Lung (tissue), 11 donors: ENCODE measurements at regions not wholly inside any gene's neighbourhood (a gene's known extent, or its start where the extent isn't known, plus 50 kb on each side); places are given as distances from the start of the nearest gene placed in this dataset.

Experiments
- ATAC-seq: fragments of 200-7000 bp; cut with Tn5 transposase; one replicate; pipeline ENCODE4 v1.9.1; 2020; ENCODE audit warnings: moderate number of reproducible peaks; ENCODE audit not compliant: insufficient read depth, low FRiP score
- DNase-seq, 3 donors: peaks; one replicate each; pipeline ENCODE4 v3.0.0-alpha.2; 2013 to 2017
- H3K27ac ChIP-seq, 2 donors: one replicate each; pipeline ENCODE4 v1.5.1; 2013; ENCODE audit warnings: mild to moderate bottlenecking in 2 of 2, moderate library complexity in 2 of 2, control low read depth in 1 of 2, inconsistent platforms in 1 of 2, low read depth in 1 of 2, low read length in 1 of 2
- H3K27me3 ChIP-seq, 3 donors: one replicate each; pipeline ENCODE4 v1.5.1; 2013; ENCODE audit warnings: low read length in 2 of 3; ENCODE audit not compliant: control insufficient read depth in 3 of 3, insufficient read depth in 3 of 3
- H3K36me3 ChIP-seq, 4 donors: one replicate each; pipeline ENCODE4 v1.5.1; 2013; ENCODE audit warnings: low read length in 4 of 4, mild to moderate bottlenecking in 1 of 4, moderate library complexity in 1 of 4; ENCODE audit not compliant: control insufficient read depth in 4 of 4, insufficient read depth in 4 of 4
- H3K4me1 ChIP-seq, 5 donors: one replicate each; pipeline ENCODE4 v1.5.1; 2013; ENCODE audit warnings: low read length in 5 of 5, mild to moderate bottlenecking in 2 of 5, moderate library complexity in 1 of 5; ENCODE audit not compliant: control insufficient read depth in 5 of 5, insufficient read depth in 5 of 5
- H3K4me3 ChIP-seq: one replicate; pipeline ENCODE4 v1.5.1; 2013; ENCODE audit warnings: mild to moderate bottlenecking, control low read depth, moderate library complexity
- H3K9ac ChIP-seq, 2 donors: one replicate each; pipeline ENCODE4 v1.5.1; 2013; ENCODE audit warnings: low read length in 2 of 2, control low read depth in 1 of 2; ENCODE audit not compliant: insufficient read depth in 1 of 2
- H3K9me3 ChIP-seq, 4 donors: one replicate each; pipeline ENCODE4 v1.5.1; 2013; ENCODE audit warnings: low read length in 3 of 4, mild to moderate bottlenecking in 1 of 4, moderate library complexity in 1 of 4; ENCODE audit not compliant: control insufficient read depth in 4 of 4, insufficient read depth in 3 of 4
- WGBS, 2 donors: extraction: QIAGEN DNeasy Blood & Tissue Kit; methylation state at CpG; one replicate each; pipeline ENCODE4 v1.1.7; 2013; 5-methylcytosine and 5-hydroxymethylcytosine counted together
- TF ChIP-seq, protein P1 (sequence below): IDR thresholded peaks from 2 replicates; pipeline ENCODE4 v1.5.1; 2012; ENCODE audit warnings: mild to moderate bottlenecking; ENCODE audit errors: control extremely low read depth, extremely low read depth
- donor health status: control.
- donor health status: control.
- donor health status: Bipolar disorder and iron deficiency.
- donor health status: healthy.
- donor health status: DM: yes; HTN: yes; CAD: no.

DNA sequence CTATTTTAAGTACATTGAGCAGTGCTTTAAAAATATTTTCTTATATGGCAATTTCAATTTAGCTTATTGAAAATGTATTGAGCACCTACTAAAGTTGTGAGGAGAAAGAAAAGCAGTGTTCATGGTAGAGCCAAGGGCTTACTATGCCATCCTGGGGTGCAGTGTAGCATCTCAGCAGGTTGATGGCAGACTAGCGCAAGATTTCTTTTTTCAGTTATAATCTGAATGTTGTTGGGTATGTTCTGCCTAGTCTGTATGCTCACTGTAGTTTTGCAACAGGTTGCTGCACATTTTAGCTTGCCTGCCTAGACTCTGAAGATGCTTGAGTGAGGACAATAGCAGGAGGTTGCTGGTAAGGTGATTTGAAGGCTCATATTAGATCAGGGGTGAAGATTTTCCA is 103.1 kb upstream of the UNC13C start:
- Histone ChIP-seq H3K9me3 (no peaks in the 10 kb centered on the region), H3K4me1 (no peaks in the 10 kb centered on the region), H3K27ac (no peak overlapping the region), H3K36me3 (no peaks in the 10 kb centered on the region), H3K9ac (no peak overlapping the region), H3K4me3 (no peak overlapping the region), H3K27me3 (no peaks in the 10 kb centered on the region)
- TF ChIP-seq, protein P1, sequence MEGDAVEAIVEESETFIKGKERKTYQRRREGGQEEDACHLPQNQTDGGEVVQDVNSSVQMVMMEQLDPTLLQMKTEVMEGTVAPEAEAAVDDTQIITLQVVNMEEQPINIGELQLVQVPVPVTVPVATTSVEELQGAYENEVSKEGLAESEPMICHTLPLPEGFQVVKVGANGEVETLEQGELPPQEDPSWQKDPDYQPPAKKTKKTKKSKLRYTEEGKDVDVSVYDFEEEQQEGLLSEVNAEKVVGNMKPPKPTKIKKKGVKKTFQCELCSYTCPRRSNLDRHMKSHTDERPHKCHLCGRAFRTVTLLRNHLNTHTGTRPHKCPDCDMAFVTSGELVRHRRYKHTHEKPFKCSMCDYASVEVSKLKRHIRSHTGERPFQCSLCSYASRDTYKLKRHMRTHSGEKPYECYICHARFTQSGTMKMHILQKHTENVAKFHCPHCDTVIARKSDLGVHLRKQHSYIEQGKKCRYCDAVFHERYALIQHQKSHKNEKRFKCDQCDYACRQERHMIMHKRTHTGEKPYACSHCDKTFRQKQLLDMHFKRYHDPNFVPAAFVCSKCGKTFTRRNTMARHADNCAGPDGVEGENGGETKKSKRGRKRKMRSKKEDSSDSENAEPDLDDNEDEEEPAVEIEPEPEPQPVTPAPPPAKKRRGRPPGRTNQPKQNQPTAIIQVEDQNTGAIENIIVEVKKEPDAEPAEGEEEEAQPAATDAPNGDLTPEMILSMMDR: no peak
- DNase-seq: peak in 2 of 3 donors; percentile 11 to 31
- no peak for ATAC-seq
- 86 to 95% methylated on average over 1 of the region's 1 CpG for WGBS, 2 donors

DNA sequence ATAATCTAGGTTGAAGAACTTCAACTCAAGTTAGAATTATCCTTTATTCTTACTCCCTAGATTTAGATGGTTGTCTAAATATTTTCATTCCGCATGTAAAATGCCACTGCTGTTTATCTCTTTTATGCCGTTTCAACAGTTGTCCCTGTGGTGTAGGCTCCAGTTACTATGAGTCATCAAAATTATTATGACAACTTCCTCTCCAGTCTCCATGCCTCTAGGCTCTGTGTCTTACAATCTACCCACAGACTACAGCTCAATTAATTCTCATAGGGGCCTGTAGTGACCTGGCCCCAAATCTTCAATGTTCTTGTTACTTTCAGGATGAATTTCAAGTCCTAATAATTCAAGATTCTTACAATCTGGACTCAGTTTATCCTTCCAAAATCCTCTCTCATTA is 105.8 kb upstream of the UNC13C start:
- ATAC-seq (no peak), DNase-seq (no peak)
- no peak overlapping the region for H3K4me3 ChIP-seq
- TF ChIP-seq, protein P1: no peak
- no peaks in the 10 kb centered on the region for H3K9me3 ChIP-seq
- H3K27ac ChIP-seq: no peak overlapping the region
- H3K9ac ChIP-seq: no peak overlapping the region
- 58 to 59% methylated on average over 2 of the region's 2 CpGs for whole genome bisulfite sequencing, 2 donors
- no peaks in the 10 kb centered on the region for H3K36me3 ChIP-seq
- H3K4me1 ChIP-seq: no peaks in the 10 kb centered on the region
- no peaks in the 10 kb centered on the region for H3K27me3 ChIP-seq

DNA sequence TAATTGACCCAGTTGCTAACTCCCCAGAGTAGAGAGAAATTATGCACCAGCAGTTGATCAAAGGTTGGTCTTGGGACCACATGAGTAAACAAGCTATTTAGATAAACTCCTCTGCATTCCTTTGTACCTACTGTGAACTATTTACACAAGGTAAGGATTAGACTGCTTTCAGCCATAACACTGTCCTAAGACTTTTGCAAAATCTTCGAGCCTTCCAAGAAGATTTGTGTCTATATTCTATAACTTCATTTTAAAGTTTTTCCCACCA is 108.5 kb upstream of the UNC13C start:
- DNase-seq (no peak), ATAC-seq (no peak)
- Histone ChIP-seq H3K27ac (no peak overlapping the region), H3K27me3 (no peaks in the 10 kb centered on the region), H3K9ac (no peak overlapping the region), H3K9me3 (no peaks in the 10 kb centered on the region), H3K4me1 (no peaks in the 10 kb centered on the region), H3K36me3 (no peaks in the 10 kb centered on the region), H3K4me3 (no peak overlapping the region)
- WGBS, 2 donors: 48 to 64% methylated on average over 1 of the region's 1 CpG
- TF ChIP-seq, protein P1: no peak

DNA sequence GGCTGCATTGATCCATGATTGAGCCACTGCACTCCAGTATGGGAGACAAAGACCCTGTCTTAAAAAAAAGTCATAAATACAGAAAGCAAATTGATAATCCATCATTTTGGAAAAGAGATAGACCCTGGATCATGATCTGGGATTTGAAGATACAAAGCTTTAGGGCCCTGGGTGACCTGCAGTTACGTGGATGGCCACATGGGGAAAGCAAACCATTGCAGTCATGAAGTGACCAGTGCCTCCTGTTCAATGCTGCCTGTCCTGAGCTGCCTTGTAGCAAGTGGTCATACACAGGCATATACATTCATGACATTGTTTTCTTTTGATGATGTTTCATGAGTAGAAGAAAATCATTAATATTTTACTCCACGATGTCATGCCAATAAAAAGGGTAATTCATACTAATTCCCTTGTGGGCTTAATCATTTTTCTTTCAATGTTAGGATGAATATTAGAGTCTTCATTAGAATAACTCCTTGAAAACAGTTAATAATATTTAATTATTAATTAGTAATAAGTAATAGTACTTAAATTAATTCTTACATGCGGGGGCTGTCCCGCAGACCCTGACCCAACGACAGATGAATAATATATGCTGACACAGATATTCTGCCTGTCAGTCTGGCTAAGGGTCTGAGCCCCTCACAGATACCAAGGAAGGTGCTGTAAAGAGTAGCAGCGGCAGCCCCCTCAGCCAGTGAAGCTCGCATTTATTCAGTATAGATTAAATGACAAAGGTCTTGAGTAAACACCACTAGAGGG is 109.0 kb upstream of the UNC13C start:
- Histone ChIP-seq H3K27me3 (no peaks in the 10 kb centered on the region), H3K4me1 (no peaks in the 10 kb centered on the region), H3K27ac (no peak overlapping the region), H3K4me3 (no peak overlapping the region), H3K9me3 (no peaks in the 10 kb centered on the region), H3K36me3 (no peaks in the 10 kb centered on the region), H3K9ac (no peak overlapping the region)
- TF ChIP-seq, protein P1: no peak
- 92 to 94% methylated on average over 7 of the region's 7 CpGs for WGBS, 2 donors
- DNase-seq (no peak), ATAC-seq (no peak)
